Activated naive CD4-positive, alpha-beta T cell treated with Interleukin-2 at 50 U/mL for 16 hours (primary cell): ENCODE measurements at regions not wholly inside any gene's neighbourhood (a gene's known extent, or its start where the extent isn't known, plus 50 kb on each side); places are given as distances from the start of the nearest gene placed in this dataset.
"Not testable (repeated sequence)": the region's sequence is repeated elsewhere in the genome, so short reads cannot be mapped to it uniquely, and the experiment has no call there.

ENCODE experiments used
- DNase-seq: peaks from one replicate; pipeline ENCODE4 v3.0.0-alpha.2; 2020

GRCh38 chr2:240191001-240191400, 50.5 kb upstream of the OTOS start:
- no peak for DNase-seq

- no peak for DNase-seq
These were observed 52.2 kb upstream of the OTOS start for GRCh38 chr2:240192661-240193060.

GRCh38 chr2:240194341-240194762, 53.9 kb upstream of the OTOS start:
- not testable (repeated sequence) for DNase-seq

- DNase-seq, result no peak
These were observed 54.9 kb upstream of the OTOS start for GRCh38 chr2:240195316-240195861.

GRCh38 chr2:240196716-240197461, 56.4 kb upstream of the OTOS start:
- no peak for DNase-seq

- no peak for DNase-seq
These were observed 57.1 kb upstream of the OTOS start for GRCh38 chr2:240197462-240198139.

GRCh38 chr2:240198226-240198625, 57.8 kb upstream of the OTOS start:
- DNase-seq, result no peak

- no peak for DNase-seq
These were observed 58.8 kb upstream of the OTOS start for GRCh38 chr2:240199133-240199870.

GRCh38 chr2:240200230-240201051, 60.0 kb upstream of the OTOS start:
- no peak for DNase-seq

GRCh38 chr2:240201866-240202265, 61.4 kb upstream of the OTOS start:
- DNase-seq, result no peak

GRCh38 chr2:240202586-240202985, 62.1 kb upstream of the OTOS start:
- DNase-seq, result no peak

- no peak for DNase-seq
These were observed 62.8 kb upstream of the OTOS start for GRCh38 chr2:240203031-240203787.

- no peak for DNase-seq
These were observed 63.4 kb upstream of the OTOS start for GRCh38 chr2:240203788-240204270.

GRCh38 chr2:240204431-240205276, 64.2 kb upstream of the OTOS start:
- no peak for DNase-seq

GRCh38 chr2:240205348-240205747, 64.9 kb upstream of the OTOS start:
- DNase-seq, result peak; percentile 60

- DNase-seq, result no peak
These were observed 65.3 kb upstream of the OTOS start for GRCh38 chr2:240205772-240206171.

GRCh38 chr2:240206630-240207029, 66.2 kb upstream of the OTOS start:
- DNase-seq, result no peak

- no peak for DNase-seq
These were observed 67.2 kb upstream of the OTOS start for GRCh38 chr2:240207661-240208060.

- no peak for DNase-seq
These were observed 67.6 kb upstream of the OTOS start for GRCh38 chr2:240208096-240208495.

GRCh38 chr2:240208631-240209211, 68.3 kb upstream of the OTOS start:
- DNase-seq, result no peak
